Thyroid gland (tissue), 4 donors: ENCODE measurements at regions not wholly inside any gene's neighbourhood (a gene's known extent, or its start where the extent isn't known, plus 50 kb on each side); places are given as distances from the start of the nearest gene placed in this dataset.

Experiments used
- DNase-seq, 2 donors: peaks; one replicate each; pipeline ENCODE4 v3.0.0-alpha.2; 2019
- H3K27ac ChIP-seq, 3 donors: fragments of 200-600 bp; sonication (generic); 1 replicate in 2 of 3; 2 replicates in 1 of 3; pipeline ENCODE4 v1.5.1; 2016 to 2019; ENCODE audit warnings: mild to moderate bottlenecking in 1 of 3, moderate library complexity in 1 of 3
- H3K27me3 ChIP-seq: fragments of 200-600 bp; sonication (generic); one replicate; pipeline ENCODE4 v1.5.1; 2019
- H3K36me3 ChIP-seq, 2 donors: fragments of 200-600 bp; sonication (generic); one replicate each; pipeline ENCODE4 v1.5.1; 2016 to 2019
- H3K4me1 ChIP-seq, 2 donors: fragments of 200-600 bp; sonication (generic); one replicate each; pipeline ENCODE4 v1.5.1; 2017 to 2019
- H3K4me3 ChIP-seq, 3 donors: fragments of 200-600 bp; sonication (generic); replicated peaks in 1 of 3; 1 replicate in 2 of 3; 2 replicates in 1 of 3; pipeline ENCODE4 v1.5.1; 2016; ENCODE audit warnings: mild to moderate bottlenecking in 1 of 3
- H3K9me3 ChIP-seq: fragments of 200-600 bp; sonication (generic); one replicate; pipeline ENCODE4 v1.5.1; 2017
- CTCF ChIP-seq, 6 experiments: fragments of 200-600 bp in 3 of 6; fragments of 450-650 bp in 3 of 6; sonication (generic) in 3 of 6; IDR thresholded peaks; one replicate each; pipeline ENCODE4 v1.5.1; 2016 to 2019; ENCODE audit warnings: antibody characterized with exemption in 6 of 6, mild to moderate bottlenecking in 2 of 6, inconsistent platforms in 1 of 6, moderate library complexity in 1 of 6
- POLR2A ChIP-seq, 2 donors: fragments of 450-650 bp; IDR thresholded peaks; one replicate each; pipeline ENCODE4 v1.6.1; 2017; ENCODE audit warnings: antibody characterized with exemption in 2 of 2, mild to moderate bottlenecking in 2 of 2, moderate library complexity in 1 of 2
- WGBS, 2 donors: methylation state at CpG; one replicate each; pipeline ENCODE4 v1.1.5; 2017; 5-methylcytosine and 5-hydroxymethylcytosine counted together
- intact Hi-C: fragments of 100-400 bp; cut with DNase I; formaldehyde crosslinking; loops from one replicate; pipeline ENCODE4 v1.15.1; 2023

- TF ChIP-seq POLR2A (IDR thresholded peaks at IDR 0.05) (no peak), CTCF (IDR thresholded peaks at IDR 0.05) (no peak)
- no peaks in the 10 kb centered on the region for H3K36me3 ChIP-seq
- H3K4me3 ChIP-seq = no peak overlapping the region
- no peak overlapping the region for H3K27ac ChIP-seq
- no peaks in the 10 kb centered on the region for H3K27me3 ChIP-seq
- intact Hi-C loops = no loop called here
- DNase-seq = no peak
- H3K9me3 ChIP-seq = no peaks in the 10 kb centered on the region
- WGBS, 2 donors = 90 to 94% methylated on average over 2 of the region's 2 CpGs
- H3K4me1 ChIP-seq = no peaks in the 10 kb centered on the region
These were observed 537.7 kb upstream of the AADAT start for GRCh38 chr4:170627418-170627817.

- TF ChIP-seq POLR2A (IDR thresholded peaks at IDR 0.05) = no peak
- no peak for TF ChIP-seq CTCF (IDR thresholded peaks at IDR 0.05)
- WGBS, 2 donors = 71% methylated on average over 7 of the region's 7 CpGs
- Histone ChIP-seq H3K4me3 (no peak overlapping the region), H3K4me1 (no peaks in the 10 kb centered on the region), H3K27me3 (no peaks in the 10 kb centered on the region), H3K9me3 (no peaks in the 10 kb centered on the region), H3K27ac (no peak overlapping the region), H3K36me3 (no peaks in the 10 kb centered on the region)
- intact Hi-C loops = no loop called here
- no peak for DNase-seq
These were observed 534.1 kb upstream of the AADAT start for GRCh38 chr4:170623899-170624298.

- H3K27me3 ChIP-seq = no peaks in the 10 kb centered on the region
- TF ChIP-seq POLR2A (IDR thresholded peaks at IDR 0.05) = no peak
- TF ChIP-seq CTCF (IDR thresholded peaks at IDR 0.05) = no peak
- H3K27ac ChIP-seq = no peak overlapping the region
These were observed 520.7 kb upstream of the AADAT start for GRCh38 chr4:170610434-170610833.

GRCh38 chr4:170599894-170600293 lies 510.1 kb upstream of the AADAT start:
- no peaks in the 10 kb centered on the region for H3K36me3 ChIP-seq
- WGBS, 2 donors = 90 to 92% methylated on average over 4 of the region's 4 CpGs
- H3K27ac ChIP-seq = no peak overlapping the region
- DNase-seq = no peak
- TF ChIP-seq POLR2A (IDR thresholded peaks at IDR 0.05) (no peak), CTCF (IDR thresholded peaks at IDR 0.05) (no peak)
- no peaks in the 10 kb centered on the region for H3K27me3 ChIP-seq
- no peaks in the 10 kb centered on the region for H3K4me1 ChIP-seq
- H3K9me3 ChIP-seq = no peaks in the 10 kb centered on the region
- intact Hi-C loops = no loop called here
- no peak overlapping the region for H3K4me3 ChIP-seq

More at GRCh38 chr4:170610434-170610833, 520.7 kb upstream of the AADAT start:
- Histone ChIP-seq H3K36me3 (no peaks in the 10 kb centered on the region), H3K4me1 (no peaks in the 10 kb centered on the region), H3K4me3 (no peak overlapping the region), H3K9me3 (no peaks in the 10 kb centered on the region)
- intact Hi-C loops = no loop called here
- 64 to 69% methylated on average over 2 of the region's 2 CpGs for WGBS, 2 donors
- no peak for DNase-seq

- intact Hi-C loops = no loop called here
- H3K27me3 ChIP-seq = no peaks in the 10 kb centered on the region
- 92 to 94% methylated on average over 3 of the region's 3 CpGs for WGBS, 2 donors
- no peaks in the 10 kb centered on the region for H3K4me1 ChIP-seq
- no peak for DNase-seq
- no peaks in the 10 kb centered on the region for H3K9me3 ChIP-seq
- H3K4me3 ChIP-seq = no peak overlapping the region
- no peaks in the 10 kb centered on the region for H3K36me3 ChIP-seq
- TF ChIP-seq POLR2A (IDR thresholded peaks at IDR 0.05) (no peak), CTCF (IDR thresholded peaks at IDR 0.05) (no peak)
- H3K27ac ChIP-seq = no peak overlapping the region
These were observed 501.3 kb upstream of the AADAT start for GRCh38 chr4:170591076-170591475.
